OCI-LY3 (cell line): ENCODE measurements at regions not wholly inside any gene's neighbourhood (a gene's known extent, or its start where the extent isn't known, plus 50 kb on each side); places are given as distances from the start of the nearest gene placed in this dataset.
"Not testable (repeated sequence)": the region's sequence is repeated elsewhere in the genome, so short reads cannot be mapped to it uniquely, and the experiment has no call there.

Experiments used
- CTCF ChIP-seq: fragments of 200-600, 300-600 bp; sonication (generic); IDR thresholded peaks from 2 replicates; pipeline ENCODE4 v1.5.1; 2014; ENCODE audit warnings: antibody characterized with exemption, low read length, low read depth
- EZH2phosphoT487 ChIP-seq: fragments of 200-600 bp; shearing (Covaris generic); IDR thresholded peaks from 2 replicates; pipeline ENCODE4 v1.6.1; 2018; ENCODE audit warnings: antibody characterized with exemption, mixed run types, low read depth

GRCh38 chr21:13984728-13985127 is 226.0 kb downstream of the LIPI start:
- not testable (repeated sequence) for TF ChIP-seq CTCF, EZH2phosphoT487
